Epithelial cell of prostate (primary cell): ENCODE measurements at regions not wholly inside any gene's neighbourhood (a gene's known extent, or its start where the extent isn't known, plus 50 kb on each side); places are given as distances from the start of the nearest gene placed in this dataset.
"Not testable (repeated sequence)": the region's sequence is repeated elsewhere in the genome, so short reads cannot be mapped to it uniquely, and the experiment has no call there.

Experiments
- DNase-seq: peaks from one replicate; pipeline ENCODE4 v3.0.0-alpha.2; 2011; ENCODE audit warnings: low read depth, low spot score
- H3K27ac ChIP-seq: fragments of 450-650 bp; 2 replicates; pipeline ENCODE4 v1.5.1; 2017; ENCODE audit warnings: mild to moderate bottlenecking

DNA sequence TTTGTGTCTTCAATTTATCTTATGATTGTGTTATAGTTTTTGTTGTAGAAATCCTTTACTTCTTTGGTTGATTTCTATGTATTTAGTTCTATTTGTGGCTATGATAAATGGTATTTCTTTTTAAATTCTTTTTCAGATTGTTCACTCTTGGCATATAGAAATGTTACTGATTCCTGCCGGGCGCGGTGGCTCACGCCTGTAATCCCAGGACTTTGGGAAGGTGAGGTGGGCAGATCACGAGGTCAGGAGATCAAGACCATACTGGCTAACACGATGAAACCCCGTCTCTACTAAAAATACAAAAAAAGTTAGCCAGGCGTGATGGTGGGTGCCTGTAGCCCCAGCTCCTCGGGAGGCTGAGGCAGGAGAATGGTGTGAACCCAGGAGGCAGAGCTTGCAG lies 158.6 kb upstream of the TPTE start:
- not testable (repeated sequence) for H3K27ac ChIP-seq, DNase-seq

DNA sequence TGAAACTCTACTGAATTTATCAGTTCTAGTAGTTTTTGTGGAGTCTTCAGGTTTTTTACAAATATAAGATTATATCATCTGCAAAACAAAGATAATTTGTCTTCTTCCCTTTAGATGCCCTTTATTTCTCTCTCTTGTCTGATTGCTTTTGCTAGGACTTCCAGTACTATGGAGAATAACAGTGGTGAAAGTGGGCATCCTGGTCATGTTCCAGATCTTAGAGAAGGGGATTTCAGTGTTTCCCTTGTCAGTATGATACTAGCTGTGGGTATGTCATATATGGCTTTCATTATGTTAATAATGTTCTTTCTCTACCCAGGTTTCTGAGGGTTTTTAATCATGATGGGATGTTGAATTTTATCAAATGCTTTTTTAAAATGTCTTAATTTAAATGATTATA lies 158.1 kb upstream of the TPTE start:
- DNase-seq, H3K27ac ChIP-seq: not testable (repeated sequence)

DNA sequence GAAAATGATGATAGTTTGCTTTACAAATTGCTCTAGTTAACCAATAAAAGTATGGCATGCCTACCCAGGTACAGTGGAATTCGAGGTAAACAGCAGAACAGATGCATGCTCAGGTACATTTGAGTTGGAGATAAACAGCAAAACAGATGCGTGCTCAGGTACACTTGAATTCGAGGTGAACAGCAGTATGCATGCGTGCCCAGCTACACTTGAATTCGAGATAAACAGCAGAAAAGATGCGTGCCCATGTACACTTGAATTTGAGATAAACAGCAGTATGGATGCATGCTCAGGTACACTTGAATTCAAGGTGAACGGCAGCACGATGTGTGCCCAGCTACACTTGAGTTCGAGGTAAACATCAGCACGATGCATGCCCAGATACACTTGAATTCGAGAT lies 155.2 kb upstream of the TPTE start:
- not testable (repeated sequence) for H3K27ac ChIP-seq, DNase-seq

DNA sequence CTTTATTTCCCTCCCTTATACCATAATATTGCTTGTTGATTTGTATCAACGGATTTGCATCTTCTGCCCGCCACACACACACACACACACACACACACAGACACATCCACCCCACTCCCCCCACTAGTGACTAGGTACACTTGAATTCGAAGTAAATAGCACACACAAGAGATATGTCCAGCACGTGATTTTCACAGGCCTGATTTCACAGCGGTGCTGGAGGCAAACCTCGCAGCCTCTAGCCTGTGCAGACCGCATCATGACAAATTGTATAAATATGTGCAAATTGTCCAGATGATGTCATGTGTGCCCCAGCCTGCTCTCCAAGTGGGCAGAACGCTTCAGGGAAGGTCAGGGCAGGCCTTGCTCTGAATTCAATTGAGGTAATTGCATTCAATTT lies 153.8 kb upstream of the TPTE start:
- H3K27ac ChIP-seq, DNase-seq: not testable (repeated sequence)

DNA sequence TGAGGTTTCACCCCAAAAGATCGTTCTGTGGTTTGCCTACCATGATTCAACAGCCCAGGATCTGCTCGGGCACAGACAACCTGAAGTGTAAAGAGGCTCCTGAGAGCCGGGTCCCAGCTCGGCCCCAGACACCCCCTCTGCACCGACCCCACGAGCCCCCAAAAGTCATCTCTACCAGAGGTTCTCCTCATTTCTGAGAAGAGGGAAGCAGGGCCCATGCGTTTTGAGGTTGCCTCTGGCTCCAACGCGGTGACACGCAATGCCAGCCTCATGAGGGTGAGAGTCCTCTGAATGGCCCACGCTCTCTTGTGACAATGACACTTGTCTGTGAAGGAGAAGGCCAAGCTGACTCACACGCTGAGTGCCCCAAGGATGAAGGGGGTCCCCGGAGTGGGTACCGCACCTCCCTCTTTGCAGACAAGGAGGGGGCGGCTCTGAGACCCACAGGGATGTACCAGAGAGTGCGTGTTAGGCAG lies 153.0 kb upstream of the TPTE start:
- not testable (repeated sequence) for DNase-seq, H3K27ac ChIP-seq

DNA sequence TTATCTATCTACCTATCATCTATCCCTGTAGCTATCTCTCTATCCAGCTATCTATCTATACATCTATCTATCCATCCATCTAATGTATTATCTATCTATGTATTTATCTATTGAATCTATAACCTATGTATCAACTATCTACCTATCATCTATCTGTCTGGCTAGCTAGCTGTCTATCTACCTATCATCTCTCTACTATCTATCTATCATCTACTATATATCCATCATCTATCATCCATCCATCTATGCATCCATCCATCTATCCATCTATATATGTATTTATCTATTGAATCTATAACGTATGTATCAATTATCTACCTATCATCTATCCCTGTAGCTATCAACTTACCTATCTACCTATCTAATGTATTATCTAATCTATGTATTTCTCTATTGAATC lies 152.1 kb upstream of the TPTE start:
- DNase-seq, H3K27ac ChIP-seq: not testable (repeated sequence)

DNA sequence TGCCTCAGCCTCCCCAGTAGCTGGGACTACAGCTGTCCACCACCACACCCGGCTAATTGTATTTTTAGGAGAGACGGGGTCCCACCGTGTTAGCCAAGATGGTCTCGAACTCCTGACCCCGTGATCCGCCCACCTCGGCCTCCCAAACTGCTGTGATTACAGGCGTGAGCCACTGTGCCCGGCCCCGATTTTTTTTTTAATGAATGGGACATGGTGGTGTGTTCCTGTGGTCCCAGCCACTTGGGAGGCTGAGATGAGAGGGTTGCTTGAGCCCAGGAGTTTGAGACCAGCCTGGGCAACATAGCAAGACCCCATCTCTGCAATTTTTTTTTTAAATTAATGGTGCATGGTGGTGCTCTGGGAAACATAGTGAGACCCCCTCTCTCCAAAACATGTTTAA lies 143.6 kb upstream of the TPTE start:
- H3K27ac ChIP-seq, DNase-seq: not testable (repeated sequence)

DNA sequence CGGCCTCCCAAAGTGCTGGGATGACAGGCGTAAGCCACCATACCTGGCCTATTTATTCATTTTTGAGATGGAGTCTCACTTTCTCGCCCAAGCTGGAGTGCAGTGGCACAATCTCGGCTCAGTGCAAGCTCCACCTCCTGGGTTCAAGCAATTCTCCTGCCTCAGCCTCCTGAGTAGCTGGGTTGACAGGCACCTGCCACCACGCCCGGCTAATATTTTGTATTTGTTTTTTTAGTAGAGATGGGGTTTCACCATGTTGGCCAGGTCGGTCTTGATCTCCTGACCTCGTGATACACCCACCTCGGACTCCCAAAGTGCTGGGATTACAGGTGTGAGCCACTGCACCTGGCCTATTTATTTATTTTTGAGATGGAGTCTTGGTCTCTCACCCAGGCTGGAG lies 141.6 kb upstream of the TPTE start:
- H3K27ac ChIP-seq, DNase-seq: not testable (repeated sequence)

DNA sequence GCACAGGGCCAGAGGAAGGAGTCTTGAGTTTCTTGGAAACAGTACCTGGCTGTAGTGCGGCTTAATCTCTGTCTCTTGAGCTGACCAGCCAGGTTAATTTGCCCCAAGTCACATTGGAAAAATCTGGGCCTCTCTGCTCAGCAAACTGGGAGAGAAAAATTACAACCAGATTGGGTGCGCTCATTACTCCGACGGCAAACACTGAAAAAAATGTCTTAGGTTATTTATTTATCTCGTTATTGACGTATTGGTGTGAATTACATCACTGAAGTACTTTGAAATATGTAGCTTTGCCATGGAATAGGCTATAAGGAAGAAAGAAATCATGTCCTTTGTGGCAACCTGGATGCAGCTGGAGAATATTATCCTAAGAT lies 139.7 kb upstream of the TPTE start:
- not testable (repeated sequence) for DNase-seq, H3K27ac ChIP-seq

DNA sequence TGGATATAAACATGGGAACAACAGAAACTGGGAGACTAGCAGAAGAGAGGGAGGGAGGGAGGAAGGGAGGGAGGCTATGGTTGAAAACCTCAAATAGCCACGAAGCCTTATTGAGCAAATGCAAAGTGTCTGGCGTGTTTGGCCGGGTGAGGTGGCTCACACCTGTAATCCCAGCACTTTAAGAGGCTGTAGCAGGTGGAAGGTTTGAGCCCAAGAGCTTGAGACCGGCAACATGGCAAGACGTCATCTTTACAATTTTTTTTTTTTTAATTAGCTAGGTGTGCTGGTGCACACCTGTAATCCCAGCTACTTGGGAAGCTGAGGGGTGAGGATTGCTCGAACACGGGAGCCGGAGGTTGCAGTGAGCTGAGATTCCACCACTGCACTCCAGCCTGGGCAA lies 139.2 kb upstream of the TPTE start:
- not testable (repeated sequence) for H3K27ac ChIP-seq, DNase-seq

DNA sequence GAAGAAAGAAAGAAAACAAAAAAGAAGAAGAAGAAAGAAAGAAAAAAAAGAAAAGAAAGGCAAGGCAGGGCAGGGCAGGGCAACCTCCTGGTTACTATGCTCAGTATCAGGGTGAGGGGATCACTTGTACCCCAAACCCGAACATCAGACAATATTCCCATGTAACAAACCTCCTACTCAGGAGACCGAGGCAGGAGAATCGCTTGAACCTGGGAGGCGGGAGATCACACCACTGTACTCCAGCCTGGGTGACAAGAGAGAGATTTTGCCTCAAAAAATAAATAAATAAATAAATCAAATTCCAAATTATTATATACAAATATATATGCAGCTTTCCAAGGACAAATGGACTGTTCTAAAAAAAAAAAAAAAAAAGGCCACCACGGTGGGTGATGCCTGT lies 138.8 kb upstream of the TPTE start:
- not testable (repeated sequence) for H3K27ac ChIP-seq, DNase-seq

DNA sequence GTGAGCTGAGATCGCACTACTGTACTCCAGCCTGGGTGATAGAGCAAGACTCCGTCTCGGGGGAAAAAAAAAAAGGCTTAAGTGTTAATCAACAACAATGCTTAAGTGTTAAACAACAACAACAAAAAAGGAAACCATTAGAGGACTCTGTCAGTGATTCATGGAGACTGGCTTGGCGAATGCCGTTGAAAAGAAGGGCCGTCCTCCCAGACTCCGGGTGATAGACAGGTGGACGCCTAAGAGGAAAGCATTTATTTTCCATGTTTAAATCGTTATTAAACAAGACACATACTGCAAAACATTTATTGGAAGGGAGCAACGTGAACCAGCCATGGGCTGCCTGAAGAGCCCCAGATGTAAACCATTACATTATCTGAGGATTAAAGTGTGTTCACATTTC lies 137.8 kb upstream of the TPTE start:
- not testable (repeated sequence) for H3K27ac ChIP-seq, DNase-seq

DNA sequence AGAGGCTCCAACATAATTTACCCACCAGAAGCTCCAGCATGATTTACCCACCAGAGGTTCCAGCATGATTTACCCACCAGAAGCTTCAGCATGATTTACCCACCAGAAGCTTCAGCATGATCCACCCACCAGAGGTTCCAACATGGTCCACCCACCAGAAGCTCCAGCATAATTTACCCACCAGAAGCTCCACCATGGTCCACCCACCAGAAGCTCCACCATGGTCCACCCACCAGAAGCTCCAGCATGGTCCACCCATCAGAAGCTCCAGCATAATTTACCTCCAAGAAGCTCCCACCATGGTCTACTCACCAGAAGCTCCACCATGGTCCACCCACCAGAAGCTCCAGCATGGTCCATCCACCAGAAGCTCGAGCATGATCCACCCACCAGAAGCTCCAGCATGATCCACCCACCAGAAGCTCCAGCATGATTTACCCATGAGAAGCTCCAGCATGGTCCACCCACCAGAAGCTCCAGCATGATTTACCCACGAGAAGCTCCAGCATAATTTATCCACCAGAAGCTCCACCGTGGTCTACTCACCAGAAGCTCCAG lies 137.0 kb upstream of the TPTE start:
- not testable (repeated sequence) for H3K27ac ChIP-seq, DNase-seq

DNA sequence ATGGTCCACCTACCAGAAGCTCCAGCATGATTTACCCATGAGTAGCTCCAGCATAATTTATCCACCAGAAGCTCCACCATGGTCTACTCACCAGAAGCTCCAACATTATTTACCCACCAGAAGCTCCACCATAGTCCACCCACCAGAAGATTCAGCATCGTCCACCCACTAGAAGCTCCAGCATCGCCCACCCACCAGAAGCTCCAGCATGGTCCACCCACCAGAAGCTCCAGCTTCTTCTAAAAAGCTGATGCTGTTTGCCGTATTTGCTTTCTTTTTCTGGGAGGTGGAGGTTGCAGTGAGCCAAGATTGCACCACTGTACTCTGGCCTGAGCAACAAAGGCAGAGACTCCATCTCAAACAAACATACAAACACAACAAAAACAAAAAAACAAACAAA lies 136.2 kb upstream of the TPTE start:
- not testable (repeated sequence) for H3K27ac ChIP-seq, DNase-seq

DNA sequence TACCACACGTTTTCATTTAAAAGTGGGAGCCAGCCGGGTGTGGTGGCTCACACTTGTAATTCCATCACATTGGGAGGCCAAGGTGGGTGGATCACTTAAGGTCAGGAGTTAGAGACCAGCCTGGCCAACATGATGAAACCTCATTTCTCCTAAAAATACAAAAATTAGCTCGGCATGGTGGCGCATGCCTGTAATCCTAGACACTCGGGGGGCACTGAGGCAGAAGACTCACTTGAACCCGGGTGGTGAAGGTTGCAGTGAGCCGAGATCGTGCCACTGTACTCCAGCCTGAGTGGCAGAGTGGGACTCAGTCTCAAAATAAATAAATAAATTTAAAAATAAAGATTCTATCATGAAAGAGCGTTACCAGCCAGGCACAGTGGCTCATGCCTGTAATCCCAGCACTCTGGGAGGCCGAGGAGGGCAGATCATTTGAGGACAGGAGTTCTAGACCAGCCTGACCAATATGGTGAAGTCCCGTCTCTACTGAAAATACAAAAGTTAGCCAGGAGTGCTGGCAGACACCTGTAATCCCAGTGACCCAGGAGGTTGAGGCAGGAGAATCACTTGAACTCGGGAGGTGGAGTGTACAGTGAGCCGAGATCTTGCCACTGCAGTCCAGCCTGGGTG lies 135.4 kb upstream of the TPTE start:
- DNase-seq, H3K27ac ChIP-seq: not testable (repeated sequence)

DNA sequence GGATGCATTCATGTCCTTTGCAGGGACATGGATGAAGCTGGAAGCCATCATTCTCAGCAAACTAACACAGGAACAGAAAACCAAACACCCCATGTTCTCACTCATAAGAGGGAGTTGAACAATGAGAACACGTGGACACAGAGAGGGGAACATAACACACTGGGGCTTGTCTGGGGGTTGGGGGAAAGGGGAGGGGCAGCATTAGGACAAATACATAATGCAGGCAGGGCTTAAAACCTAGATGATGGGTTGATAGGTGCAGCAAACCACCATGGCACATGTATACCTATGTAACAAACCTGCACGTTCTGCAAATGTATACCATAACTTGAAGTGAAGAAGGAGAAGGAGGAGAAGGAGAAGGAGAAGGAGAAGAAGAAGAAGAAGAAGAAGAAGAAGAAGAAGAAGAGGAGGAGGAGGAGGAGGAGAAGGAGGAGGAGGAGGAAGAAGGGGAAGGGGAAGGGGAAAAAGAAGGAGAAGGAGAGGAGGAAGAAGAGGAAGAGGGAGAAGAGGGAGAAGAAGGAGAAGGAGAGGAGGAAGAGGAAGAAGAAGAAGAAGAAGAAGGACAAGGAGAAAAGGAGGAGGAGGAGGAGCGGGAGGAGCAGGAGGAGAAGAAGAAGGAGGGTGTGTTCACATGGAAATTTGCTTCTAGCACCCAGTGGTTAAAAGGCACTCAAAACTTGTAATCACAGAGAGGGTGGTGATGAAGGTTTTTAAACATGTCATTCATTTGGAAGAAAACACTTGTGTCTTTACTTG lies 133.5 kb upstream of the TPTE start:
- not testable (repeated sequence) for DNase-seq, H3K27ac ChIP-seq

DNA sequence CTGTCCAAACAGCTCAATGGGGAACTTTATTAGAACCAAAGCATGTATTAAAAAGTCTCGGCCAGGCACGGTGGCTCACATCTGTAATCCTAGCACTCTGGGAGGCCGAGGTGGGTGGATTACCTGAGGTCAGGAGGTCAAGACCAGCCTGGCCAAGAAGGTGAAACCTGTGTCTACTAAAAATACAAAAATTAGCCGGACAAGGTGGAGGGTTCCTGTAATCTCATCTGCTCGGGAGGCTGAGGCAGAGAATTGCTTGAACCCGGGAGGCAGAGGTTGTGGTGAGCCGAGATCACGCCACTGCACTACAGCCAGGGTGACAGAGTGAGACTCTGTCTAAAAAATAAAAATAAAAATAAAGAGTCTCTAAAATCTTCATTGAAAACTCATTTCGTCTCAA lies 132.8 kb upstream of the TPTE start:
- DNase-seq, H3K27ac ChIP-seq: not testable (repeated sequence)

DNA sequence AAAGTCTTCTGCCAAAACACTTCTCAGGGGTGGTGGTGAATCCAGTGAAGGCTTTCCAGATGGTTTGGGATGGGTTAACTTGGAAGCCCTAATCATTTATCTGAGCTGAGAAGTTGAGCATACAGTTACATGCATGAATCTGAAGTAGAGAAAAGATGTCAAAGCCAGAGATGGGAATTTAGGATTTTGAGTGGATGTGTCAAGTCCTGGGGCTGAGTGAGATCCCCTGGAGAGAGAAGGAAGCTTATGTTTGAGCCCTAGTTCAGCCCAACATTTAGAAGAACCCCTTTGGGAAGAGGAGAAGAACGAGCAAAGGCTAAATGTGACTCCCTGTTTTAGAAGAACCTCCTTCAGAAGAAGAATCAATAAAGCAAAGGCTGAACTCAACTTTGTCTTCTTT lies 129.1 kb upstream of the TPTE start:
- not testable (repeated sequence) for H3K27ac ChIP-seq, DNase-seq

DNA sequence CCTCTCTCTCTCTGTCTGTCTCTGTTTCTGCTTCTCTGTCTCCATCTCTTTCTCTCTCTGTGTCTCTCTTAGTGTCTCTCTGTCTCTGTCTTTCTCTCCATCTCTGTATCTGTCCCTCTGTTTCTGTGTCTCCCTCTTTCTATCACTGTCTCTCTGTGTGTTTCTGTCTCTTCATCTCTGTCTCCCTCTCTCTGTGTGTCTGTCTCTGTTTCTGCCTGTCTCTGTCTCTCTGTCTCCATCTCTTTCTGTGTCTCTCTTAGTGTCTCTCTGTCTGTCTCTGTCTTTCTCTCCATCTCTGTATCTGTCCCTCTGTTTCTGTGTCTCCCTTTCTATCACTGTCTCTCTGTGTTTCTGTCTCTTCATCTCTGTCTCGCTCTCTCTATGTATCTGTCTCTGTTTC lies 125.4 kb upstream of the TPTE start:
- not testable (repeated sequence) for DNase-seq, H3K27ac ChIP-seq

DNA sequence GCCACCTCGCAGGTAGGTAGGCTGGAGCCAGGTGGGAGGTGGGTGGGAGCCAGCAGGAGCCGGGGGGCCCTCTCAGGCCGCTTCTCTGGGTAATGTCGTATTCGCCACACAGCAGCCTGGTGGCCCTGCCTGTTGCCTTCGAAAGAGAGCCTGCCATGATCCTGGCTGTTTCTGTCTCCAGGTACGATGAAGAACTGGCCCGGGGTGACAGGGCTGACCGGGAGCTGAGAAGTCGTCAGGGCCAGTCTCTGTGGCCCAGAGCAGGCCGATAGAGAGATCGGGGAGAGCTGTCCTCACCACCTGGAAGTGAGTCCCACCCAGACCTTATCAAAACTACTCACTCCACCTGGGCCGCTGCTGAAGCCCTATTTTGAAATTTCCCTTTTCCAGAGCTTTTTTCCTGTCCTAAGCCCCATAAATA lies 123.9 kb upstream of the TPTE start:
- DNase-seq: not testable (repeated sequence)

More for the DNA sequence above, 123.9 kb upstream of the TPTE start:
- H3K27ac ChIP-seq: not testable (repeated sequence)
